Naive thymus-derived CD8-positive, alpha-beta T cell (primary cell): ENCODE measurements at regions not wholly inside any gene's neighbourhood (a gene's known extent, or its start where the extent isn't known, plus 50 kb on each side); places are given as distances from the start of the nearest gene placed in this dataset.

Experiments used
- ATAC-seq, 2 donors: fragments of 150-1000 bp; cut with Tn5 transposase in 1 of 2; sonication (Bioruptor Pico), chemical (Tn5 transposase) in 1 of 2; 1 replicate in 1 of 2; 2 replicates in 1 of 2; pipeline ENCODE4 v1.10.0; 2021; ENCODE audit warnings: mild to moderate bottlenecking in 2 of 2, moderate library complexity in 2 of 2
- POLR2A ChIA-PET: fragments of 350-600 bp; sonication (Branson Sonifier 250); formaldehyde crosslinking; loops from one replicate; lab custom pipeline; 2021; ENCODE audit warnings: antibody characterized with exemption; lab: Charles Lee
- DNase-seq, 10 donors: peaks; one replicate each; pipeline versions ENCODE4 v3.0.0 to v3.0.0-alpha.2; 2020 to 2022
- H3K27ac Mint-ChIP-seq, 10 donors: one replicate each; pipeline ENCODE4 v1.8.0; 2020 to 2022; ENCODE audit warnings: mild to moderate bottlenecking in 10 of 10, mixed read lengths in 10 of 10, moderate library complexity in 4 of 10, inconsistent platforms in 1 of 10
- H3K27me3 Mint-ChIP-seq, 5 donors: one replicate each; pipeline ENCODE4 v1.8.0; 2021 to 2022; ENCODE audit warnings: mixed read lengths in 5 of 5
- H3K36me3 Mint-ChIP-seq, 3 donors: one replicate each; pipeline ENCODE4 v1.8.0; 2020 to 2022; ENCODE audit warnings: mixed read lengths in 3 of 3, mild to moderate bottlenecking in 2 of 3, inconsistent platforms in 1 of 3
- H3K4me1 Mint-ChIP-seq, 4 donors: one replicate each; pipeline ENCODE4 v1.8.0; 2021 to 2022; ENCODE audit warnings: mixed read lengths in 4 of 4
- H3K4me3 Mint-ChIP-seq, 10 donors: one replicate each; pipeline ENCODE4 v1.8.0; 2020 to 2022; ENCODE audit warnings: mild to moderate bottlenecking in 10 of 10, mixed read lengths in 10 of 10, moderate library complexity in 6 of 10, inconsistent platforms in 1 of 10
- H3K9me3 Mint-ChIP-seq, 9 donors: one replicate each; pipeline ENCODE4 v1.8.0; 2020 to 2022; ENCODE audit warnings: mixed read lengths in 9 of 9, mild to moderate bottlenecking in 3 of 9, inconsistent platforms in 1 of 9, moderate library complexity in 1 of 9

- Mint-ChIP-seq H3K36me3 (no peaks in the 10 kb centered on the region), H3K27me3 (peaks cover 0 to 6% (median 1%) of the 10 kb centered on the region in 5 donors), H3K4me3 (no peak overlapping the region), H3K27ac (no peak overlapping the region), H3K9me3 (peaks cover 0 to 5% (median 0%) of the 10 kb centered on the region in 9 donors), H3K4me1 (peaks cover 0 to 4% (median 0%) of the 10 kb centered on the region in 4 donors)
- ATAC-seq: no peak
- POLR2A ChIA-PET: no interaction called here
- DNase-seq: no peak
Observed at GRCh38 chr14:94929354-94929753, 159.4 kb upstream of the GSC start.

GRCh38 chr14:94926176-94926575, 156.3 kb upstream of the GSC start:
- Mint-ChIP-seq H3K9me3 (peaks cover 0 to 7% (median 0%) of the 10 kb centered on the region in 9 donors), H3K27me3 (peaks cover 0 to 20% (median 4%) of the 10 kb centered on the region in 5 donors), H3K36me3 (no peaks in the 10 kb centered on the region), H3K4me3 (no peak overlapping the region), H3K27ac (no peak overlapping the region), H3K4me1 (peaks cover 0 to 2% (median 0%) of the 10 kb centered on the region in 4 donors)
- DNase-seq (no peak), ATAC-seq (no peak)
- POLR2A ChIA-PET: no interaction called here

DNA sequence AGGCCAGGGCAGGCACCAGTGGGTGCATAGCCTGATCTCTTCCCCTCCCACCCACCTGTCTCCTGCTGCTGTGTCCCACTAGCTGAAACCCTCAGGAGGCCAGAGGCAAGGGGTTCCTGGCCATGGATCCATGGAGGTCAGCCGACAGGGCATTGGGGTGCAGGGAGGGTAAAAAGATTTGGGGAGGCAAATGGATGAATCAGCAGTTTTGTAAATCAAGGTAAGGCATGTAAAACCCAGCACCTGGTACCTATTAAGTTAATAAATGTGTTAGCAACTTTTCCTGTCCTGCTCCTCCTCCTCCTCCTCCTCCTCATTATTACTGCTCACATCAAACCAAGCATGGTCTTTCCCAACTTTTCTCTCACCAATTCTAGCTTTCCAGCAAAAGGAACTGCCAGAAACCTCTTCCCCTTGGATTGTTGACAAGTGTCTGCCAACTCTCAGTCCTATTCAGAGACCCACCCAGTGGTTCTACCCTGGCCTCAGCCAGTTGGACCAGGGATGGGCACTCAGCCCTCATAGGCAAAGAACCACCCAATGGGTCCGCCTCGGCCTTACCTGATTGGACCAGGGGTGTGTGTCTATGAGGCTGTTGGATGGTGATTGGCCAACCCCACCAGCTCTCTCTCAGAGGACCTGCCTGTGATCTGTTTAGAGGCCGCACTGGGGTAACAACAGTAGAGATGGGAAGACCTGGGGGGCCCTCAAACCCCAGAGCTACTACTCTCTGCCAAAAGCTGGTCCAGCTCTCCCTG, 155.7 kb upstream of the GSC start:
- no peaks in the 10 kb centered on the region for H3K36me3 Mint-ChIP-seq
- ATAC-seq: no peak
- no peak overlapping the region for H3K27ac Mint-ChIP-seq
- no peak for DNase-seq
- H3K27me3 Mint-ChIP-seq: peaks cover 0 to 23% (median 4%) of the 10 kb centered on the region in 5 donors
- no peak overlapping the region for H3K4me3 Mint-ChIP-seq
- peaks cover 0 to 2% (median 0%) of the 10 kb centered on the region in 4 donors for H3K4me1 Mint-ChIP-seq
- H3K9me3 Mint-ChIP-seq: peaks cover 0 to 7% (median 0%) of the 10 kb centered on the region in 9 donors
- POLR2A ChIA-PET: no interaction called here

- peaks cover 0 to 2% (median 0%) of the 10 kb centered on the region in 4 donors for H3K4me1 Mint-ChIP-seq
- H3K36me3 Mint-ChIP-seq: no peaks in the 10 kb centered on the region
- peaks cover 3 to 37% (median 4%) of the 10 kb centered on the region in 5 donors for H3K27me3 Mint-ChIP-seq
- POLR2A ChIA-PET: no interaction called here
- H3K4me3 Mint-ChIP-seq: no peak overlapping the region
- no peak for DNase-seq
- no peak overlapping the region for H3K27ac Mint-ChIP-seq
- peaks cover 0 to 7% (median 0%) of the 10 kb centered on the region in 9 donors for H3K9me3 Mint-ChIP-seq
- no peak for ATAC-seq
Observed at GRCh38 chr14:94924189-94924588, 154.3 kb upstream of the GSC start.

DNA sequence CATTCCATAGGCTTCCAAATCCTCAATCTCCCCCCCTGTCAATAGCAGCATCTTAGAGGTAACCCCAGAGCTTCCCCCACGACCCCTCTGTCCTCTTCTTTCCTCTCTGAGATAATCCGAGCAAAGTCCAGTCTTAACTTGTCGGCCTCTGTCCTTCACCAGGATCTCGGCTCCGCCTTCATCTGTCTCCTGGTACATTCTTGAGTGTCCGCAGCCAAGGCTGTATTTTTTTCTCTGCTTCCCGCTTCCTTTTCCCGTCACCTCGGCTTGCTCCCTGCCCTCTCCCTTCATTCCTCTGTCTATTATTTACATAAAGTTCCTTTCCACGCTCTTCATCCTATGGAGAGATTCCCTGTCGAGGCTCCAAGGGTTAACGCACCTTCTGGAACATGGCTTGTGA, 153.9 kb upstream of the GSC start:
- Mint-ChIP-seq H3K27ac (no peak overlapping the region), H3K4me1 (peaks cover 0 to 2% (median 0%) of the 10 kb centered on the region in 4 donors), H3K36me3 (no peaks in the 10 kb centered on the region), H3K4me3 (no peak overlapping the region), H3K27me3 (peaks cover 3 to 41% (median 6%) of the 10 kb centered on the region in 5 donors), H3K9me3 (peaks cover 0 to 7% (median 0%) of the 10 kb centered on the region in 9 donors)
- POLR2A ChIA-PET: no interaction called here
- no peak for ATAC-seq
- DNase-seq: no peak

DNA sequence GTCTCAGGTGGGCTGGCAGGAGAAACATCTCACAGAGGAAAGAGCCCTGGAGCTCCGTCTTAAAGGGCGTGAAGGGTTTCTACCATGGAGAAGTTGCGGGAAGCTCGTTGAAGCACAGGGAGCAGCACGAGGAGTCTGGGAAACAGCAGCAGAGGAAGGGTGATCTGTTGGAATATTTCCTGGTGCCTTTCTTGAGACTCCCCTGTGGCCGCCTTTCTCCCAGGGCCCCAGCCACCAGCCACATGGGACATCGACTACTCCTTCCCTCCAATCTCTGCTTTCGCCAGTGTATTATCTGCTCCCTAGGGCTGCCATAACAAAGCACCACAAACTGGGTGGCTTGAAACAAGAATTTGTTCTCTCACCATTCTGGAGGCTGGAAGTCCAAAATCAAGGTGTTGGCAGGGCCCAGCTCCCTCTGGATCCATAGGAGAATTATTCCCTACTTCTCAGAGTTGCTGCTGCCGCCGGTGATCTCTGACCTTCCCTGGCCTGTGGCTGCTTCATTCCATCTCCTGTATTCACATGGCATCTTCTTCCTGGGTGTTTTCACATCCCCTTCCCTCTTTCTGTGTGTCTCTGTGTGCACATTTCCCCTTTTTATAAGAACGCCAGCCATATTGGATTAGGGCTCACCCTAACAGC, 152.8 kb upstream of the GSC start:
- H3K27ac Mint-ChIP-seq: no peak overlapping the region
- peaks cover 0 to 7% (median 0%) of the 10 kb centered on the region in 9 donors for H3K9me3 Mint-ChIP-seq
- H3K4me3 Mint-ChIP-seq: no peak overlapping the region
- H3K36me3 Mint-ChIP-seq: no peaks in the 10 kb centered on the region
- H3K27me3 Mint-ChIP-seq: peaks cover 3 to 49% (median 6%) of the 10 kb centered on the region in 5 donors
- ATAC-seq (no peak), DNase-seq (no peak)
- H3K4me1 Mint-ChIP-seq: peaks cover 0 to 2% (median 0%) of the 10 kb centered on the region in 4 donors
- POLR2A ChIA-PET: no interaction called here

DNA sequence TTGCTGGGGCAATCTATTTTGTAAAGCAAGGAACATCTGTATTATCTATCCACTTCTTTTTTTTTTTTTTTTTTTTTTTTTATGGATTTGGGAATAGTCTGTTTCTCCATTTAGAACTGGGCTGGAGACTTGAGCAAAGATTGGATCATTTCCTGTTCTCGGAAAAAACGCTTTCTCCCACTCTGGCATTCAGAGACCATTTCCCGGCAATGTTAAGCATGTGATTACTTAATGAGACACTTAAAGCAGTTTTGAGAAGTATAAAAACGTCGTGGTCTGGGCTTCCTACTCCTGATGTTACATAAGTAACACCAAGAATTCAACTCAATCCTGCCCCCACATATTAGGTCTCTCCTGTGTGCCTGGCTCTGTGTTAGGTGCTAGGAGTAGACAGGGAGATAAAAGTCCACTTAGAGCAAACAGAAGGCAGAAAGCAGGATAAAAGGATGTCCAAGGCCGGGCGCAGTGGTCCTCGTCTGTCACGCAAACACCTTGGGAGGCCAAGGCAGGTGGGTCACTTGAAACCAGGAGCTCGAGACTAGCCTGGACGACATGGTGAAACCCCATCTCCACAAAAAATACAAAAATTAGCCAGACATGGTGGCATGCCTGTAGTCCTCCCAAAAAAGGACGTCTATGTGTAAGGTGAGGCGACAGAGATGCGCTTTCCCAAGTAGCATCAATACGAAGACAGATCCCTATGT, 152.1 kb upstream of the GSC start:
- DNase-seq (no peak), ATAC-seq (no peak)
- POLR2A ChIA-PET: no interaction called here
- Mint-ChIP-seq H3K9me3 (peaks cover 0 to 7% (median 0%) of the 10 kb centered on the region in 9 donors), H3K27me3 (peaks cover 6 to 49% (median 9%) of the 10 kb centered on the region in 5 donors), H3K4me3 (no peak overlapping the region), H3K36me3 (no peaks in the 10 kb centered on the region), H3K4me1 (peaks cover 0 to 2% (median 0%) of the 10 kb centered on the region in 4 donors), H3K27ac (no peak overlapping the region)

DNA sequence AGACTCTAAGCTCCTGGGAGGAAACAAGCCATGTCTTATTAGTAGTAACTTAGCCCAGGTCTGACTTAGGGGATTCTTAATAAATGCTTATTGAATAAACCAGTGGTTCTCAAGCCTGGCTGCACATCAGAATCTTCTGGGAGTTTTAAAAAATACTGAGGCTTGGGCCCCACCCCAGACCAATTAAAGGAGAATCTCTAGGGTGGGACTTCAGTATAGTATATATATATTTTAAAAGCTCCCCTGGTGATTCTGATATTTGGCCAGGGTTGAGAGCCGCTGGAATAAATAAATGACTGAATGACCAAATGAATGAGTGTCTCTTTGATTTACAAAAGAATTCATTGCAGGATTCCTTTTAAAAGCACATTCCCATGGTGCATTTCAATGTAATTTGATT, 151.5 kb upstream of the GSC start:
- H3K27me3 Mint-ChIP-seq: peaks cover 6 to 49% (median 12%) of the 10 kb centered on the region in 5 donors
- ATAC-seq: no peak
- no peak overlapping the region for H3K4me3 Mint-ChIP-seq
- H3K4me1 Mint-ChIP-seq: peaks cover 0 to 2% (median 0%) of the 10 kb centered on the region in 4 donors
- POLR2A ChIA-PET: no interaction called here
- H3K36me3 Mint-ChIP-seq: no peaks in the 10 kb centered on the region
- H3K27ac Mint-ChIP-seq: no peak overlapping the region
- no peak for DNase-seq
- H3K9me3 Mint-ChIP-seq: peaks cover 0 to 7% (median 0%) of the 10 kb centered on the region in 9 donors

GRCh38 chr14:94919896-94920295, 150.0 kb upstream of the GSC start:
- ATAC-seq (no peak), DNase-seq (no peak)
- Mint-ChIP-seq H3K4me3 (no peak overlapping the region), H3K27ac (no peak overlapping the region), H3K9me3 (peaks cover 0 to 7% (median 0%) of the 10 kb centered on the region in 9 donors), H3K27me3 (peaks cover 4 to 49% (median 19%) of the 10 kb centered on the region in 5 donors), H3K4me1 (peaks cover 0 to 2% (median 0%) of the 10 kb centered on the region in 4 donors), H3K36me3 (no peaks in the 10 kb centered on the region)
- POLR2A ChIA-PET: no interaction called here

DNA sequence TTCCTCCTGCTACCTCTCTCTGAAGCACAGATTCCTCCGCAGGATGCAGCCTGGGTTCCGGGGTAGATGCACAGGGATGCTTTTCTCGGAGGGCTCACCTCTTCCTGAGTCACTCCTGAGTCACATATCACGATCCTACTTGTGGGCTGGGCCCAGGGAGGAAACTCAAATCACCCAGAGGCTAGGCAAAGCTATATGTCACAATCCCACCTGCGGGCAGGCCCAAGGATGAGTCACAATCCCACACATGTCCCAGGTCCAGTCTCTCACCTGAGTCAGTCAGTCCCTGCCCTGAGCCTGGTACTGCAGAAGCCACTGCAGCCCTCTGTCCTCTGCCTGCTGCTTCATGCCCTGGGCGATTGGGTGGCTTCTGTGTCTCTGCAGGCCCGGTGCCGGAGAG, 149.0 kb upstream of the GSC start:
- H3K4me3 Mint-ChIP-seq: no peak overlapping the region
- no peak overlapping the region for H3K27ac Mint-ChIP-seq
- DNase-seq (no peak), ATAC-seq (no peak)
- H3K4me1 Mint-ChIP-seq: peaks cover 0 to 2% (median 0%) of the 10 kb centered on the region in 4 donors
- POLR2A ChIA-PET: no interaction called here
- peaks cover 4 to 44% (median 19%) of the 10 kb centered on the region in 5 donors for H3K27me3 Mint-ChIP-seq
- no peaks in the 10 kb centered on the region for H3K36me3 Mint-ChIP-seq
- peaks cover 0 to 5% (median 0%) of the 10 kb centered on the region in 9 donors for H3K9me3 Mint-ChIP-seq

GRCh38 chr14:94917041-94917600, 147.2 kb upstream of the GSC start:
- Mint-ChIP-seq H3K9me3 (peaks cover 0 to 5% (median 2%) of the 10 kb centered on the region in 9 donors), H3K27ac (no peak overlapping the region), H3K27me3 (peaks cover 2 to 29% (median 19%) of the 10 kb centered on the region in 5 donors), H3K36me3 (no peaks in the 10 kb centered on the region), H3K4me1 (no peaks in the 10 kb centered on the region), H3K4me3 (no peak overlapping the region)
- POLR2A ChIA-PET: no interaction called here
- ATAC-seq: no peak
- no peak for DNase-seq

DNA sequence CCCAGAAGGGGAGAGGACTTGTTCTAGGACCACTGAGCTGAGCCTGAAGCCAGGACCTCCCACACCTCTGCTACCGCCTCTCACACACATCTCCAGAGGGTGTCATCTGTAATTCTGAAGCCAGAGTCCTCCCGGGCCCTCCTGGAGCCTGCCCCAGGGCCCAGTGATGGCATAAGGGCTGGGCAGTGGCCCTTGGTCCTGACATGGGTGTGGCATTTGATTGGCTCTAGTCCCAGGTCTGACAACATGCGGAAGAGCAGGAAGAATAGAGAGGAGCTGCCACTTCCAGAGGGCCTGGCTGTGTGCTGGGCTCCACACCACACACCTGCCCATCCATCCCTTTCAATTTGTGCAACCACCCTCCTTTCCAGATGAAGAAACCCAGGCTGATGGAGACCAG, 144.3 kb upstream of the GSC start:
- no peak overlapping the region for H3K27ac Mint-ChIP-seq
- peaks cover 0 to 8% (median 0%) of the 10 kb centered on the region in 3 donors for H3K36me3 Mint-ChIP-seq
- no peaks in the 10 kb centered on the region for H3K4me1 Mint-ChIP-seq
- POLR2A ChIA-PET: no interaction called here
- H3K27me3 Mint-ChIP-seq: peaks cover 2 to 22% (median 12%) of the 10 kb centered on the region in 5 donors
- no peak overlapping the region for H3K4me3 Mint-ChIP-seq
- no peak for ATAC-seq
- no peak for DNase-seq
- peaks cover 0 to 17% (median 7%) of the 10 kb centered on the region in 9 donors for H3K9me3 Mint-ChIP-seq
